Tibial nerve (tissue), 3 donors: ENCODE measurements at regions not wholly inside any gene's neighbourhood (a gene's known extent, or its start where the extent isn't known, plus 50 kb on each side); places are given as distances from the start of the nearest gene placed in this dataset.

Experiments
- EP300 ChIP-seq, 2 donors: sonication (generic); formaldehyde crosslinking; IDR thresholded peaks; one replicate each; pipeline ENCODE4 v1.6.1; 2017; ENCODE audit warnings: antibody characterized with exemption in 2 of 2, mild to moderate bottlenecking in 1 of 2
- POLR2A ChIP-seq, 2 donors: fragments of 450-650 bp; IDR thresholded peaks; one replicate each; pipeline ENCODE4 v1.6.1; 2017; ENCODE audit warnings: antibody characterized with exemption in 2 of 2, mild to moderate bottlenecking in 2 of 2, moderate library complexity in 2 of 2

DNA sequence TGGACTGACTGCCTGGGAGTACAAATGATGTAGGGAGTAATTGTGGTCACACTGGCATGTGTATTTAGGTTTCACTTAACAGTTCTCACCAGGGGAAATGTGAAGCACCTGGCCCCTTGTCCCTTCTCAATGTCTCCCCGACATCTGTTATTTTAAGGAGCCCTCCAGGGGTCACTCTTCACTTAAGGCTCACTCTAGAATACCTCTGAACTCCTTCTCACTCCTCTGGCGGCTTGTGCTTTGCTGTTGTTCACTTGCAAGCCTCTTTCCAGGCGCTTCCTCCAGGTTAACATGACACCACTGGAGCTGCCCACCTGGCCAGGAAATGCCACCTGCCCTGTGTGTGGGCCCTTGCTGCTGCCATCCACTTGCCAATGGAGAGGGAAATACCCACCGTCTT is 56.5 kb upstream of the GZMB start:
- TF ChIP-seq EP300 (IDR thresholded peaks at IDR 0.05) (no peak), POLR2A (IDR thresholded peaks at IDR 0.05) (no peak)
